GM21786 (cell line): ENCODE measurements at regions not wholly inside any gene's neighbourhood (a gene's known extent, or its start where the extent isn't known, plus 50 kb on each side); places are given as distances from the start of the nearest gene placed in this dataset.
"Not testable (repeated sequence)": the region's sequence is repeated elsewhere in the genome, so short reads cannot be mapped to it uniquely, and the experiment has no call there.

Source experiments
- ATAC-seq: cut with Tn5 transposase; IDR thresholded peaks from one replicate; pipeline ENCODE4 v1.9.1; 2021; ENCODE audit not compliant: unreplicated experiment

- ATAC-seq, result not testable (repeated sequence)
Measured at GRCh38 chr1:25171013-25171412, 61.3 kb downstream of the SYF2 start.

GRCh38 chr1:25170439-25170838 lies 61.9 kb downstream of the SYF2 start:
- no peak for ATAC-seq

- no peak for ATAC-seq
Measured at GRCh38 chr1:25169610-25170009, 62.7 kb downstream of the SYF2 start.

- no peak for ATAC-seq
Measured at GRCh38 chr1:25169168-25169567, 63.1 kb downstream of the SYF2 start.

- ATAC-seq, result no peak
Measured at GRCh38 chr1:25168193-25169071, 63.9 kb downstream of the SYF2 start.

- no peak for ATAC-seq
Measured at GRCh38 chr1:25167269-25168192, 64.8 kb downstream of the SYF2 start.

GRCh38 chr1:25166847-25167246 lies 65.5 kb downstream of the SYF2 start:
- ATAC-seq, result no peak

- no peak for ATAC-seq
Measured at GRCh38 chr1:25163986-25164385, 68.3 kb downstream of the SYF2 start.

GRCh38 chr1:25161981-25162380 lies 70.3 kb downstream of the SYF2 start:
- ATAC-seq, result no peak

- ATAC-seq, result no peak
Measured at GRCh38 chr1:25157846-25158245, 74.5 kb downstream of the SYF2 start.

GRCh38 chr1:25150985-25151495 lies 81.3 kb downstream of the SYF2 start:
- ATAC-seq, result no peak

GRCh38 chr1:25148673-25149300 lies 83.5 kb downstream of the SYF2 start:
- ATAC-seq, result no peak

GRCh38 chr1:25146451-25146855 lies 85.8 kb downstream of the SYF2 start:
- ATAC-seq, result no peak

GRCh38 chr1:25145775-25146393 lies 86.4 kb downstream of the SYF2 start:
- no peak for ATAC-seq

- ATAC-seq, result peak; percentile 82
Measured at GRCh38 chr1:25140073-25140797, 92.1 kb downstream of the SYF2 start.

- ATAC-seq, result no peak
Measured at GRCh38 chr1:25137521-25138395, 94.5 kb downstream of the SYF2 start.

GRCh38 chr1:25137106-25137505 lies 95.2 kb downstream of the SYF2 start:
- ATAC-seq, result no peak

- ATAC-seq, result no peak
Measured at GRCh38 chr1:25135909-25136308, 96.4 kb downstream of the SYF2 start.
